Type B pancreatic cell (in vitro differentiated cells): ENCODE measurements at regions not wholly inside any gene's neighbourhood (a gene's known extent, or its start where the extent isn't known, plus 50 kb on each side); places are given as distances from the start of the nearest gene placed in this dataset.

ENCODE experiments used
- DNase-seq: peaks from one replicate; pipeline ENCODE4 v3.0.0; 2021; ENCODE audit warnings: mixed read lengths; ENCODE audit not compliant: unreplicated experiment; ENCODE audit errors: extremely low spot score
- H3K27ac Mint-ChIP-seq: 2 replicates; pipeline ENCODE4 v1.8.0; 2021; ENCODE audit warnings: mild to moderate bottlenecking, mixed read lengths
- H3K27me3 Mint-ChIP-seq: 2 replicates; pipeline ENCODE4 v1.8.0; 2021; ENCODE audit warnings: mixed read lengths
- H3K36me3 Mint-ChIP-seq: 2 replicates; pipeline ENCODE4 v1.8.0; 2021; ENCODE audit warnings: mixed read lengths
- H3K4me1 Mint-ChIP-seq: one replicate; pipeline ENCODE4 v1.8.0; 2021; ENCODE audit warnings: mixed read lengths; ENCODE audit not compliant: unreplicated experiment
- H3K4me3 Mint-ChIP-seq: 2 replicates; pipeline ENCODE4 v1.8.0; 2021; ENCODE audit warnings: mild to moderate bottlenecking, mixed read lengths
- H3K9me3 Mint-ChIP-seq: 2 replicates; pipeline ENCODE4 v1.8.0; 2021; ENCODE audit warnings: mixed read lengths
- CTCF ChIP-seq: fragments of 200-600 bp; sonication (generic); conservative IDR thresholded peaks from 2 replicates; pipeline ENCODE4 v1.5.0; 2021; ENCODE audit warnings: antibody characterized with exemption, mild to moderate bottlenecking

DNA sequence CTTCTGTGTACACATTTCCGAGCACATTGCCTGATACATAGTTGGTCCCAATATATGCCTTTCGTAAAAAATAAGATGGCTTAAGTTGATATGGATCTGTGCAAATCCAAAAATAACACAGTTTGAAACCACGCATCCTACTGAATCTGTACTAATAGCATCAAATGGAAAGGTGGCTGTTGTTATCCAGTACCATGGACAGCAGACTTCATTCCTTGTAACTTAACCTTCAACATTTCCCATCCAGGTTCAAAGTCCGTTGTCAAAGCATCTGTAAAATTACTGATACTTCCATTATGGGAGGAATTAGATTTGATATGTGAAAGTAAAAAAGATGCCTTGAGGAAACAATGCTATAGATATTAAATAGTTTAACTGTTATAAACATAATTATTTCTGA, 65.5 kb upstream of the C3orf49 start:
- no peak for DNase-seq
- H3K27me3 Mint-ChIP-seq, result peaks cover 7% of the 10 kb centered on the region
- no peaks in the 10 kb centered on the region for H3K36me3 Mint-ChIP-seq
- no peak for TF ChIP-seq CTCF
- no peaks in the 10 kb centered on the region for H3K9me3 Mint-ChIP-seq
- H3K4me3 Mint-ChIP-seq, result no peak overlapping the region
- no peak overlapping the region for H3K27ac Mint-ChIP-seq
- H3K4me1 Mint-ChIP-seq, result no peaks in the 10 kb centered on the region

DNA sequence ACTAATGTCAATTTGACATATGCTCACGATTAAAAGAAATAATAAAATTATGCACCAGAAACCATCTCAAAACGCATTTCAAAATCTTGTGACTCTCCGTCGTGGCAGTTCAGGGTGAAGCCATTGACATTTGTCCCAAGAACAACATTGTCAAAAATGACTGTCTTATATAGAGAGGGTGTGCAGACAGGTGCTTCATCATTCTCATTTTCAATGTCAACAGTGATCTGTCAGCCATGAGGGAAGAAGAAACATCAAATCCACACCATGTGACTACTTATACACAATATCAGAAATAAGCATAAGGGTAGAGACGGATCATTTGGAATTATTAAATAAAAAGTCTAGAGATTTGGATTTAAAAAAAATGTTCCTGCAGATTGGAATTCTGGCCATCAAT, 65.1 kb upstream of the C3orf49 start:
- no peak for TF ChIP-seq CTCF
- Mint-ChIP-seq H3K4me1 (no peaks in the 10 kb centered on the region), H3K27ac (no peak overlapping the region), H3K4me3 (no peak overlapping the region), H3K9me3 (no peaks in the 10 kb centered on the region), H3K27me3 (peaks cover 6% of the 10 kb centered on the region), H3K36me3 (no peaks in the 10 kb centered on the region)
- DNase-seq, result no peak

DNA sequence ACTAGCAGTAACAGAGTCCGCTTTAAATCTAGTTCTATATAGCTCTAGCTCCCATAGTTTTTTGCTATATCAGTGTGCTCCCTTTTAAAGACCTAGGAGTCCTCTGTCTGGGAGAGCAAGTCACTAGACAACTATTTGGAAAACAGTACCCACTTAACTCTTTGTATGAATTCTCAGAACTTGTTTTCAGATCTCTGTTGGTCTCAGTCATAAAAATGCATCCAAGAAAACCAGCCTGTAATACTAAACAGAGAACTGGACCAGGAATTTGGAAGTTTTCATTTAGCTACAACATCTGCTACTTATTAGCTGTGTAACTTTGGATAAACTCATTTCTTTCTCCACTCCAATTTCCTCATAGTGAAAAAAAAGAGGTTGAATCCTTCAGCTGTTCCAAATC, 56.9 kb upstream of the C3orf49 start:
- no peaks in the 10 kb centered on the region for H3K9me3 Mint-ChIP-seq

GRCh38 chr3:63762934-63763550, 56.1 kb upstream of the C3orf49 start:
- H3K9me3 Mint-ChIP-seq, result no peaks in the 10 kb centered on the region
- H3K36me3 Mint-ChIP-seq, result no peaks in the 10 kb centered on the region

More for the DNA sequence above, 56.9 kb upstream of the C3orf49 start:
- Mint-ChIP-seq H3K4me1 (peaks cover 13% of the 10 kb centered on the region), H3K4me3 (no peak overlapping the region), H3K27ac (no peak overlapping the region), H3K36me3 (no peaks in the 10 kb centered on the region), H3K27me3 (peaks cover 14% of the 10 kb centered on the region)
- TF ChIP-seq CTCF, result no peak
- no peak for DNase-seq

DNA sequence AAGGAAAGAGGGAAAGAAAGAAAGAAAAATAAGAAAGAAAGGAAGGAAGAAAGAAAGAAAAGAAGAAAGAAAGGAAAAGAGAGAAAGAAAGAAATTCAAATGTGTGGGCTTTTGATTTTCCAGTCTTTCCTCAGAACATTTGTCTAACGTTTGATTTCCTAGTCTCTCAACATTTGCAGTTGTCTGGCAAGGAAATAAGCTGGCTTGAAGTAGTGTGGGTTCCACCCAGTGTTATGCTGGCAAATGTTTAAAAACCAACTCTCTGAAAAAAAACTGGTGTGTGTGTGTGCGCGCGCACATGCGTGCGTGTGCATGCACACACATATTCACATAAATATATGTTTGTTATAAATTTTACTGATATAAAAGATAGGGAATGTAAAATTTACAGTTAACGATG, 54.6 kb upstream of the C3orf49 start:
- Mint-ChIP-seq H3K36me3 (no peaks in the 10 kb centered on the region), H3K27me3 (peaks cover 19% of the 10 kb centered on the region), H3K4me3 (no peak overlapping the region), H3K9me3 (no peaks in the 10 kb centered on the region), H3K27ac (no peak overlapping the region), H3K4me1 (peaks cover 13% of the 10 kb centered on the region)
- TF ChIP-seq CTCF, result no peak
- no peak for DNase-seq

More at GRCh38 chr3:63762934-63763550, 56.1 kb upstream of the C3orf49 start:
- Mint-ChIP-seq H3K27ac (no peak overlapping the region), H3K4me3 (no peak overlapping the region), H3K4me1 (peaks cover 13% of the 10 kb centered on the region), H3K27me3 (peaks cover 11% of the 10 kb centered on the region)
- TF ChIP-seq CTCF, result no peak
- no peak for DNase-seq

GRCh38 chr3:63766261-63766660, 52.8 kb upstream of the C3orf49 start:
- TF ChIP-seq CTCF, result no peak
- no peak overlapping the region for H3K27ac Mint-ChIP-seq
- H3K27me3 Mint-ChIP-seq, result peaks cover 23% of the 10 kb centered on the region
- H3K4me1 Mint-ChIP-seq, result peaks cover 13% of the 10 kb centered on the region
- no peak for DNase-seq
- no peak overlapping the region for H3K4me3 Mint-ChIP-seq
- H3K36me3 Mint-ChIP-seq, result no peaks in the 10 kb centered on the region
- H3K9me3 Mint-ChIP-seq, result no peaks in the 10 kb centered on the region
